Mesenchymal stem cell (in vitro differentiated cells and primary cell): ENCODE measurements at regions not wholly inside any gene's neighbourhood (a gene's known extent, or its start where the extent isn't known, plus 50 kb on each side); places are given as distances from the start of the nearest gene placed in this dataset.

Experiments
- DNase-seq: peaks from one replicate; pipeline ENCODE4 v3.0.0-alpha.2; 2013
- H2AFZ ChIP-seq: one replicate; pipeline ENCODE4 v1.6.1; 2013; ENCODE audit warnings: low read depth, mild to moderate bottlenecking, control low read depth, inconsistent platforms, low read length, moderate library complexity
- H2AK5ac ChIP-seq: 2 replicates; pipeline ENCODE4 v1.6.1; 2013; ENCODE audit warnings: low read length, moderate library complexity, mild to moderate bottlenecking, inconsistent platforms; ENCODE audit not compliant: severe bottlenecking
- H2BK120ac ChIP-seq: one replicate; pipeline ENCODE4 v1.6.1; 2013; ENCODE audit warnings: low read depth, mild to moderate bottlenecking, inconsistent platforms, low read length, moderate library complexity
- H2BK12ac ChIP-seq, 2 experiments: one replicate each; pipeline ENCODE4 v1.6.1; 2013; ENCODE audit warnings: inconsistent platforms in 2 of 2, low read length in 2 of 2, mild to moderate bottlenecking in 2 of 2, moderate library complexity in 2 of 2, control low read depth in 1 of 2
- H2BK15ac ChIP-seq: one replicate; pipeline ENCODE4 v1.6.1; 2013; ENCODE audit warnings: mild to moderate bottlenecking, low read depth, inconsistent platforms; ENCODE audit not compliant: poor library complexity, severe bottlenecking
- H2BK5ac ChIP-seq: 2 replicates; pipeline ENCODE4 v1.6.1; 2013; ENCODE audit warnings: low read depth, mild to moderate bottlenecking, low read length, control low read depth, inconsistent platforms; ENCODE audit not compliant: poor library complexity, severe bottlenecking
- H3K14ac ChIP-seq, 2 experiments: one replicate each; pipeline ENCODE4 v1.6.1; 2013; ENCODE audit warnings: inconsistent platforms in 2 of 2, low read length in 2 of 2, control low read depth in 1 of 2, mild to moderate bottlenecking in 1 of 2, moderate library complexity in 1 of 2
- H3K18ac ChIP-seq, 2 experiments: one replicate each; pipeline ENCODE4 v1.6.1; 2013; ENCODE audit warnings: inconsistent platforms in 2 of 2, low read length in 2 of 2, control low read depth in 1 of 2, low read depth in 1 of 2, mild to moderate bottlenecking in 1 of 2
- H3K23ac ChIP-seq, 2 experiments: one replicate each; pipeline ENCODE4 v1.6.1; 2013; ENCODE audit warnings: inconsistent platforms in 2 of 2, low read length in 2 of 2, mild to moderate bottlenecking in 2 of 2, moderate library complexity in 2 of 2, control low read depth in 1 of 2
- H3K27ac ChIP-seq: 2 replicates; pipeline ENCODE4 v1.5.1; 2013; ENCODE audit warnings: mild to moderate bottlenecking, moderate library complexity, low read length, control low read depth, inconsistent platforms; ENCODE audit not compliant: poor library complexity, severe bottlenecking
- H3K27me3 ChIP-seq, 2 experiments: 2 replicates each; pipeline versions ENCODE4 v1.6.1 to v1.7.0; 2013; ENCODE audit warnings: low read length in 2 of 2, mild to moderate bottlenecking in 2 of 2, moderate library complexity in 2 of 2, control low read depth in 1 of 2, inconsistent platforms in 1 of 2; ENCODE audit not compliant: control insufficient read depth in 1 of 2, insufficient read depth in 1 of 2
- H3K36me3 ChIP-seq, 2 experiments: 2 replicates each; pipeline versions ENCODE4 v1.6.1 to v1.7.0; 2013; ENCODE audit warnings: low read length in 2 of 2, control low read depth in 1 of 2, inconsistent platforms in 1 of 2, low read depth in 1 of 2, mild to moderate bottlenecking in 1 of 2; ENCODE audit not compliant: insufficient read depth in 2 of 2, control insufficient read depth in 1 of 2
- H3K4ac ChIP-seq, 2 experiments: one replicate each; pipeline ENCODE4 v1.6.1; 2013; ENCODE audit warnings: inconsistent platforms in 2 of 2, low read length in 2 of 2, mild to moderate bottlenecking in 2 of 2, moderate library complexity in 2 of 2, control low read depth in 1 of 2, low read depth in 1 of 2
- H3K4me1 ChIP-seq: 2 replicates; pipeline ENCODE4 v1.6.1; 2013; ENCODE audit warnings: low read depth, low read length, control low read depth; ENCODE audit not compliant: control insufficient read depth, insufficient read depth
- H3K4me2 ChIP-seq: 2 replicates; pipeline ENCODE4 v1.6.1; 2013; ENCODE audit warnings: low read length, mild to moderate bottlenecking, inconsistent platforms; ENCODE audit not compliant: poor library complexity, severe bottlenecking
- H3K4me3 ChIP-seq, 2 experiments: 2 replicates each; pipeline versions ENCODE4 v1.5.1 to v1.7.0; 2013; ENCODE audit warnings: low read length in 2 of 2, mild to moderate bottlenecking in 2 of 2, control low read depth in 1 of 2, low read depth in 1 of 2; ENCODE audit not compliant: insufficient read depth in 1 of 2
- H3K79me1 ChIP-seq: replicated peaks from 2 replicates; pipeline ENCODE4 v1.6.1; 2013; ENCODE audit warnings: mild to moderate bottlenecking, control low read depth, low read length, inconsistent platforms; ENCODE audit not compliant: poor library complexity, severe bottlenecking
- H3K9ac ChIP-seq: 2 replicates; pipeline ENCODE4 v1.7.0; 2013; ENCODE audit warnings: mild to moderate bottlenecking, low read length, moderate library complexity
- H3K9me3 ChIP-seq: 2 replicates; pipeline ENCODE4 v1.7.0; 2013; ENCODE audit warnings: mild to moderate bottlenecking, low read length; ENCODE audit not compliant: control insufficient read depth
- H4K8ac ChIP-seq: one replicate; pipeline ENCODE4 v1.6.1; 2013; ENCODE audit warnings: inconsistent platforms, mild to moderate bottlenecking, low read length, moderate library complexity
- H4K91ac ChIP-seq: one replicate; pipeline ENCODE4 v1.6.1; 2013; ENCODE audit warnings: mild to moderate bottlenecking, low read length, inconsistent platforms
- WGBS: methylation state at CpG from one replicate; pipeline ENCODE4 v1.1.7; 2013; ENCODE audit warnings: mixed read lengths; 5-methylcytosine and 5-hydroxymethylcytosine counted together

GRCh38 chr20:52754366-52754765 is 217.8 kb upstream of the TSHZ2 start:
- H2BK15ac ChIP-seq: no peak overlapping the region

DNA sequence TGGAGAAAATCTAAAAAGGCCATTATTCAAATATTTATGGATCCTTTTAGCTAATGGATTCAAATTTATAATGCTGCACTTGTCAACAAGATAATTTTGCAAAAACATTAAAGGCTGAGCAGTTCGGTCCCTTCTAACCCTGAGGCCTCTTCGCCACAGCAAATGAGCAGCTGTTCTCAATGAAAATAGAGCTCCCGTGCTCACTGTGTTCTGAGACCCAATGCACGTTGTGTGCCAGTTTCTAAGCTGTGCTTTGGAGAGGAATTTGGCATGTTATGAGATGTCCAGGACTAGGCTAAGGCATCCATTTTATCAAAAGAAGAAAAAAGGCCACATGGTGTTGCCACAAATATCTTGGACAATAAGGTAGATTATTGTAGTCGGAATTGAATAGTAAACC is 220.1 kb upstream of the TSHZ2 start:
- Histone ChIP-seq H3K4me2 (no peak overlapping the region), H2BK12ac (no peak overlapping the region), H4K8ac (no peak overlapping the region), H3K9me3 (peaks cover 7% of the 10 kb centered on the region), H3K14ac (no peak overlapping the region), H2AK5ac (no peak overlapping the region), H3K27ac (no peak overlapping the region), H3K23ac (no peak overlapping the region), H3K9ac (no peak overlapping the region), H2BK120ac (no peak overlapping the region), H3K18ac (no peak overlapping the region), H3K4me3 (no peak overlapping the region), H3K4ac (no peak overlapping the region), H2AFZ (no peak overlapping the region), H2BK5ac (no peak overlapping the region), H2BK15ac (no peak overlapping the region), H3K36me3 (no peaks in the 10 kb centered on the region), H3K27me3 (no peaks in the 10 kb centered on the region), H3K79me1 (no peaks in the 10 kb centered on the region), H4K91ac (no peak overlapping the region), H3K4me1 (no peaks in the 10 kb centered on the region)
- DNase-seq: no peak
- WGBS: 95% methylated on average over 4 of the region's 5 CpGs

More at GRCh38 chr20:52754366-52754765, 217.8 kb upstream of the TSHZ2 start:
- H3K27ac ChIP-seq: no peak overlapping the region
- H3K18ac ChIP-seq: no peak overlapping the region
- H3K79me1 ChIP-seq: no peaks in the 10 kb centered on the region
- no peak overlapping the region for H2BK12ac ChIP-seq
- H2AFZ ChIP-seq: no peak overlapping the region
- H3K4me1 ChIP-seq: no peaks in the 10 kb centered on the region
- peaks cover 7% of the 10 kb centered on the region for H3K9me3 ChIP-seq
- no peak overlapping the region for H4K91ac ChIP-seq
- H3K36me3 ChIP-seq: no peaks in the 10 kb centered on the region
- H2BK5ac ChIP-seq: no peak overlapping the region
- H2BK120ac ChIP-seq: no peak overlapping the region
- H3K4me2 ChIP-seq: no peak overlapping the region
- H3K9ac ChIP-seq: no peak overlapping the region
- H3K23ac ChIP-seq: no peak overlapping the region
- H3K4ac ChIP-seq: no peak overlapping the region
- H3K14ac ChIP-seq: no peak overlapping the region
- no peaks in the 10 kb centered on the region for H3K27me3 ChIP-seq
- H4K8ac ChIP-seq: no peak overlapping the region
- H3K4me3 ChIP-seq: no peak overlapping the region
- DNase-seq: peak; percentile 10
- H2AK5ac ChIP-seq: no peak overlapping the region

- Histone ChIP-seq H3K27ac (no peak overlapping the region), H2BK120ac (no peak overlapping the region), H4K91ac (no peak overlapping the region), H3K27me3 (no peaks in the 10 kb centered on the region), H3K4me1 (no peaks in the 10 kb centered on the region), H3K23ac (no peak overlapping the region), H2AFZ (no peak overlapping the region), H3K79me1 (no peaks in the 10 kb centered on the region), H4K8ac (no peak overlapping the region), H3K18ac (no peak overlapping the region), H2BK12ac (no peak overlapping the region), H3K9me3 (peaks cover 7% of the 10 kb centered on the region), H2BK15ac (no peak overlapping the region), H3K36me3 (no peaks in the 10 kb centered on the region), H3K9ac (no peak overlapping the region), H3K4me2 (no peak overlapping the region), H3K4ac (no peak overlapping the region), H2BK5ac (no peak overlapping the region), H3K14ac (no peak overlapping the region), H2AK5ac (no peak overlapping the region), H3K4me3 (no peak overlapping the region)
- WGBS: 63% methylated on average over 2 of the region's 3 CpGs
- DNase-seq: no peak
Measured at GRCh38 chr20:52751571-52751970, 220.6 kb upstream of the TSHZ2 start.

- Histone ChIP-seq H3K4ac (no peak overlapping the region), H4K91ac (no peak overlapping the region), H2AK5ac (no peak overlapping the region), H3K27ac (no peak overlapping the region), H3K36me3 (no peaks in the 10 kb centered on the region), H2BK120ac (no peak overlapping the region), H3K27me3 (no peaks in the 10 kb centered on the region), H4K8ac (no peak overlapping the region), H2BK15ac (no peak overlapping the region), H3K9ac (no peak overlapping the region), H2AFZ (no peak overlapping the region), H2BK5ac (no peak overlapping the region), H3K18ac (no peak overlapping the region), H3K23ac (no peak overlapping the region), H3K4me2 (no peak overlapping the region), H3K14ac (no peak overlapping the region), H3K79me1 (no peaks in the 10 kb centered on the region), H3K4me3 (no peak overlapping the region), H2BK12ac (no peak overlapping the region), H3K4me1 (no peaks in the 10 kb centered on the region), H3K9me3 (peaks cover 7% of the 10 kb centered on the region)
- whole genome bisulfite sequencing: 92% methylated on average over 5 of the region's 5 CpGs
- DNase-seq: no peak
Measured at GRCh38 chr20:52749938-52750337, 222.2 kb upstream of the TSHZ2 start.
